GM12878 (cell line): ENCODE measurements at regions not wholly inside any gene's neighbourhood (a gene's known extent, or its start where the extent isn't known, plus 50 kb on each side); places are given as distances from the start of the nearest gene placed in this dataset.

Experiments used
- ATAC-seq: fragments of 200-7000 bp; cut with Tn5 transposase; 3 replicates; pipeline ENCODE4 v1.9.1; 2020; ENCODE audit warnings: mild to moderate bottlenecking, moderate library complexity
- BruUV-seq: library from RNA; stranded (reverse); fragments of 400-500 nt; replicated peaks from 2 replicates; lab custom pipeline; 2021; lab: Mats Ljungman, UMichigan
- CTCF ChIA-PET: fragments of 300-600 bp; sonication (Branson Sonifier 250); formaldehyde crosslinking; extraction: SDS; loops from one replicate; lab custom pipeline; 2021; ENCODE audit warnings: inconsistent platforms; lab: Yijun Ruan, JAX
- POLR2A ChIA-PET: fragments of 350-600 bp; formaldehyde crosslinking; extraction: SDS; loops from one replicate; lab custom pipeline; 2021; ENCODE audit warnings: inconsistent platforms; lab: Charles Lee
- RAD21 ChIA-PET: fragments of 300-600 bp; sonication (Branson Sonifier 250); formaldehyde crosslinking; loops from one replicate; lab custom pipeline; 2023; ENCODE audit warnings: antibody characterized with exemption; ENCODE audit not compliant: unreplicated experiment; lab: Charles Lee
- SMC1A ChIA-PET: fragments of 300-600 bp; sonication (Branson Sonifier 250); formaldehyde crosslinking; loops from one replicate; lab custom pipeline; 2023; ENCODE audit not compliant: unreplicated experiment, uncharacterized antibody; lab: Charles Lee
- DNase-seq: peaks from one replicate; pipeline ENCODE4 v3.0.0-alpha.2; 2011; ENCODE audit warnings: low read depth, low spot score
- FAIRE-seq: peaks from 3 replicates; lab custom pipeline; 2011; peaks lifted over from hg19 to GRCh38; lab: Jason Lieb, UNC
- H2AFZ ChIP-seq: 2 replicates; pipeline ENCODE4 v1.6.0; 2011; ENCODE audit warnings: low read depth, low read length, control low read depth; ENCODE audit not compliant: control insufficient read depth
- H3K27ac ChIP-seq: 2 replicates; pipeline ENCODE4 v1.5.1; 2011; ENCODE audit warnings: control low read depth; ENCODE audit not compliant: control insufficient read depth, insufficient read depth
- H3K27me3 ChIP-seq, 2 experiments: replicated peaks in 1 of 2; 2 replicates each; pipeline versions ENCODE4 v1.6.0 to v1.6.1; 2011; ENCODE audit warnings: low read length in 1 of 2; ENCODE audit not compliant: control insufficient read depth in 2 of 2, insufficient read depth in 2 of 2
- H3K36me3 ChIP-seq, 2 experiments: 2 replicates each; pipeline ENCODE4 v1.5.1; 2011; ENCODE audit warnings: low read length in 1 of 2; ENCODE audit not compliant: control insufficient read depth in 2 of 2, insufficient read depth in 2 of 2
- H3K4me1 ChIP-seq: 2 replicates; pipeline ENCODE4 v1.6.1; 2011; ENCODE audit warnings: mild to moderate bottlenecking, low read length, moderate library complexity, mixed read lengths; ENCODE audit not compliant: control insufficient read depth, insufficient read depth
- H3K4me2 ChIP-seq: 2 replicates; pipeline ENCODE4 v1.6.0; 2011; ENCODE audit warnings: control low read depth; ENCODE audit not compliant: control insufficient read depth, insufficient read depth
- H3K4me3 ChIP-seq: fragments of 200-600 bp; sonication (generic); 2 replicates; pipeline ENCODE4 v1.5.1; 2016
- H3K79me2 ChIP-seq: 2 replicates; pipeline ENCODE4 v1.6.0; 2011; ENCODE audit warnings: low read length; ENCODE audit not compliant: control insufficient read depth, insufficient read depth
- H3K9ac ChIP-seq: 2 replicates; pipeline ENCODE4 v1.8.0; 2011; ENCODE audit warnings: low read length, control low read depth, mixed read lengths; ENCODE audit not compliant: control insufficient read depth, insufficient read depth
- H3K9me3 ChIP-seq: replicated peaks from 3 replicates; pipeline ENCODE4 v1.5.1; 2011; ENCODE audit warnings: mild to moderate bottlenecking, low read length; ENCODE audit not compliant: control insufficient read depth, insufficient read depth
- H4K20me1 ChIP-seq: 2 replicates; pipeline ENCODE4 v1.6.0; 2011; ENCODE audit not compliant: control insufficient read depth, insufficient read depth
- ATF7 ChIP-seq: fragments of 450-650 bp; IDR thresholded peaks from 2 replicates; pipeline ENCODE4 v1.6.1; 2016; ENCODE audit warnings: low read depth, mild to moderate bottlenecking
- CREB1 ChIP-seq: IDR thresholded peaks from 2 replicates; pipeline ENCODE4 v1.6.1; 2012; ENCODE audit warnings: low read depth, mild to moderate bottlenecking, inconsistent platforms
- SIX5 ChIP-seq: IDR thresholded peaks from 2 replicates; pipeline ENCODE4 v1.6.1; 2011; ENCODE audit warnings: mild to moderate bottlenecking, low read depth, low read length, moderate library complexity; ENCODE audit not compliant: severe bottlenecking
- TBL1XR1 ChIP-seq: IDR thresholded peaks from 2 replicates; pipeline ENCODE4 v1.6.1; 2012; ENCODE audit warnings: low read depth, low read length, improper control_type of control experiment
- YBX1 ChIP-seq: fragments of 450-650 bp; IDR thresholded peaks from 2 replicates; pipeline ENCODE4 v1.6.1; 2016; ENCODE audit warnings: antibody characterized with exemption
- ZBED1 ChIP-seq: IDR thresholded peaks from 2 replicates; pipeline ENCODE4 v1.6.1; 2016; ENCODE audit warnings: borderline replicate concordance
- ZZZ3 ChIP-seq: IDR thresholded peaks from 2 replicates; pipeline ENCODE4 v1.6.1; 2011; ENCODE audit warnings: low read depth; ENCODE audit not compliant: control insufficient read depth, insufficient read length
- WGBS: methylation state at CpG from one replicate; pipeline ENCODE4 v1.1.6; 2016; ENCODE audit warnings: low lambda C conversion rate; ENCODE audit not compliant: insufficient replicate concordance, insufficient coverage; ENCODE audit errors: missing lambda C conversion rate; 5-methylcytosine and 5-hydroxymethylcytosine counted together
- in situ Hi-C: fragments of 300-500 bp; cut with MboI; formaldehyde crosslinking; loops from 9 replicates; pipeline ENCODE4 v1.14.3; 2018; ENCODE audit warnings: mixed read lengths
- intact Hi-C: fragments of 100-400 bp; cut with micrococcal nuclease; formaldehyde crosslinking; loops from one replicate; pipeline ENCODE4 v1.14.2; 2022; ENCODE audit not compliant: unreplicated experiment
- TF ChIP-seq, protein P1 (sequence below): fragments of 450-650 bp; formaldehyde crosslinking; IDR thresholded peaks from 2 replicates; pipeline ENCODE4 v1.4.0; 2022; ENCODE audit warnings: mild to moderate bottlenecking, moderate library complexity
- TF ChIP-seq, protein P2 (sequence below): fragments of 450-650 bp; IDR thresholded peaks from 2 replicates; pipeline ENCODE4 v1.6.1; 2018; ENCODE audit warnings: borderline replicate concordance, mild to moderate bottlenecking; ENCODE audit not compliant: partially characterized antibody
- TF ChIP-seq, protein P3 (sequence below): fragments of 450-650 bp; IDR thresholded peaks from 2 replicates; pipeline ENCODE4 v1.6.1; 2017; ENCODE audit warnings: mild to moderate bottlenecking, low read depth, inconsistent platforms; ENCODE audit not compliant: poor library complexity, severe bottlenecking

DNA sequence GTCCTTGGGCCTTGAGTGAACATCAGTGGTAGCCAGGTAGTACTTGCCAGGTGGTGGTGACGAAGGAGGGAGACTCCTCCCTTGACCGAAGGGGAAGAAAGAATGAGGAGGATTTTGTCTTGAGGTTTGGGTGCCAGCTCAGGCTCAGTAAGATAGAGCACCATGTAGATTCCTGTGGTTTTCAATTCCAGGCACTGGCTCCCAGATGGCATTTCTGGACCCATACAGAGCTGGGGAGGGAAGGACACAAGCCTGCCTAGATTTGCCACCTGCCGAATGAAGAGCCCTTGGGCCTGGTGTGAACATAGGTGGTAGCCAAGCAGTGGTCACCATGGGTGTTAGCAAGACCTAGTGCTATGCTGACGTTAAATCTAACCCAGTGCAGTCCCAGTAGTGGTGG is 108.8 kb upstream of the UBE2E3 start:
- Histone ChIP-seq H3K79me2 (no peaks in the 10 kb centered on the region), H3K4me2 (no peak overlapping the region), H2AFZ (no peak overlapping the region)
- TF ChIP-seq CREB1 (no peak), YBX1 (no peak), ZBED1 (no peak)
- TF ChIP-seq, protein P1, sequence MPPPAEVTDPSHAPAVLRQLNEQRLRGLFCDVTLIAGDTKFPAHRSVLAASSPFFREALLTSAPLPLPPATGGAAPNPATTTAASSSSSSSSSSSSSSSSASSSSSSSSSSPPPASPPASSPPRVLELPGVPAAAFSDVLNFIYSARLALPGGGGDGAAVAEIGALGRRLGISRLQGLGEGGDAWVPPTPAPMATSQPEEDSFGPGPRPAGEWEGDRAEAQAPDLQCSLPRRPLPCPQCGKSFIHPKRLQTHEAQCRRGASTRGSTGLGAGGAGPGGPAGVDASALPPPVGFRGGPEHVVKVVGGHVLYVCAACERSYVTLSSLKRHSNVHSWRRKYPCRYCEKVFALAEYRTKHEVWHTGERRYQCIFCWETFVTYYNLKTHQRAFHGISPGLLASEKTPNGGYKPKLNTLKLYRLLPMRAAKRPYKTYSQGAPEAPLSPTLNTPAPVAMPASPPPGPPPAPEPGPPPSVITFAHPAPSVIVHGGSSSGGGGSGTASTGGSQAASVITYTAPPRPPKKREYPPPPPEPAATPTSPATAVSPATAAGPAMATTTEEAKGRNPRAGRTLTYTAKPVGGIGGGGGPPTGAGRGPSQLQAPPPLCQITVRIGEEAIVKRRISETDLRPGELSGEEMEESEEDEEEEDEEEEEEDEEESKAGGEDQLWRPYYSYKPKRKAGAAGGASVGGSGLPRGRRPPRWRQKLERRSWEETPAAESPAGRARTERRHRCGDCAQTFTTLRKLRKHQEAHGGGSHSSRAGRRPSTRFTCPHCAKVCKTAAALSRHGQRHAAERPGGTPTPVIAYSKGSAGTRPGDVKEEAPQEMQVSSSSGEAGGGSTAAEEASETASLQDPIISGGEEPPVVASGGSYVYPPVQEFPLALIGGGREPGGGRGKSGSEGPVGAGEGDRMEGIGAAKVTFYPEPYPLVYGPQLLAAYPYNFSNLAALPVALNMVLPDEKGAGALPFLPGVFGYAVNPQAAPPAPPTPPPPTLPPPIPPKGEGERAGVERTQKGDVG (CRISPR knock-in tag), result no peak
- TF ChIP-seq, all 136 proteins: peak for 0
- H3K36me3 ChIP-seq, result no peaks in the 10 kb centered on the region
- 29% methylated on average over 4 of the region's 4 CpGs for WGBS
- no peak overlapping the region for H3K9ac ChIP-seq
- intact Hi-C loops (no loop called here), in situ Hi-C loops (no loop called here)
- H3K27me3 ChIP-seq, result no peaks in the 10 kb centered on the region
- ChIA-PET SMC1A (no interaction called here), POLR2A (no interaction called here), RAD21 (no interaction called here), CTCF (interaction anchor here (0.6 kb wide), 1 partner anchor 1280 kb away, joined by 3 read pairs; no protein-coding TSS in a partner anchor)
- FAIRE-seq (no peak), ATAC-seq (no peak), DNase-seq (no peak)
- H4K20me1 ChIP-seq, result no peaks in the 10 kb centered on the region
- BruUV-seq, result no TSS peak
- H3K4me1 ChIP-seq, result no peaks in the 10 kb centered on the region
- H3K27ac ChIP-seq, result no peak overlapping the region
- no peak overlapping the region for H3K4me3 ChIP-seq
- H3K9me3 ChIP-seq, result no peaks in the 10 kb centered on the region

DNA sequence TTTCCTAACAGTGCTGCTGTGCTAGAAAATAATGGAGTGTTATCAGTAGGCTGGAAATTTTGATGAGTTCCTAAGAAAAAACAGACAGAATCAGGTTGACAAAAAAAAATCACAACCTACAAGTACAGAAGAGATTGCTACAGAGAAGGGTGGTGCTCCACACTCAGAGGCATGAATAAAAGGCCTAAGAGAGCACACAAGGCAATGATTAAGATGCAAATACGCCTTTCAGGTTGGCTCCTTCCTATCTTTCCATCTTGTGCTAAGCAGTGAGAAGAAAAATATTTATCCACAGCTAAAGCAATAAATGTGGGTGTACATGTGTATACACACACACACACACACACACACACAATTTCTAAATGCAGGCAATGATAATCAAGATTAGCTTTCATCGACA is 130.6 kb upstream of the UBE2E3 start:
- H3K4me1 ChIP-seq, result no peaks in the 10 kb centered on the region
- in situ Hi-C loops, result no loop called here
- ChIA-PET POLR2A (no interaction called here), RAD21 (no interaction called here), SMC1A (no interaction called here), CTCF (no interaction called here)
- WGBS, result 64% methylated on average over 2 of the region's 2 CpGs
- no peak overlapping the region for H3K4me2 ChIP-seq
- no peaks in the 10 kb centered on the region for H4K20me1 ChIP-seq
- no peak overlapping the region for H2AFZ ChIP-seq
- H3K36me3 ChIP-seq, result no peaks in the 10 kb centered on the region
- intact Hi-C loops, result no loop called here
- no peaks in the 10 kb centered on the region for H3K79me2 ChIP-seq
- DNase-seq (no peak), FAIRE-seq (no peak), ATAC-seq (no peak)
- H3K27me3 ChIP-seq, result no peaks in the 10 kb centered on the region
- H3K9me3 ChIP-seq, result no peaks in the 10 kb centered on the region
- BruUV-seq, result no TSS peak
- no peak overlapping the region for H3K4me3 ChIP-seq
- H3K27ac ChIP-seq, result no peak overlapping the region
- H3K9ac ChIP-seq, result no peak overlapping the region
- TF ChIP-seq TBL1XR1 (no peak), ATF7 (no peak), SIX5 (no peak), ZZZ3 (no peak)
- TF ChIP-seq, protein P2, sequence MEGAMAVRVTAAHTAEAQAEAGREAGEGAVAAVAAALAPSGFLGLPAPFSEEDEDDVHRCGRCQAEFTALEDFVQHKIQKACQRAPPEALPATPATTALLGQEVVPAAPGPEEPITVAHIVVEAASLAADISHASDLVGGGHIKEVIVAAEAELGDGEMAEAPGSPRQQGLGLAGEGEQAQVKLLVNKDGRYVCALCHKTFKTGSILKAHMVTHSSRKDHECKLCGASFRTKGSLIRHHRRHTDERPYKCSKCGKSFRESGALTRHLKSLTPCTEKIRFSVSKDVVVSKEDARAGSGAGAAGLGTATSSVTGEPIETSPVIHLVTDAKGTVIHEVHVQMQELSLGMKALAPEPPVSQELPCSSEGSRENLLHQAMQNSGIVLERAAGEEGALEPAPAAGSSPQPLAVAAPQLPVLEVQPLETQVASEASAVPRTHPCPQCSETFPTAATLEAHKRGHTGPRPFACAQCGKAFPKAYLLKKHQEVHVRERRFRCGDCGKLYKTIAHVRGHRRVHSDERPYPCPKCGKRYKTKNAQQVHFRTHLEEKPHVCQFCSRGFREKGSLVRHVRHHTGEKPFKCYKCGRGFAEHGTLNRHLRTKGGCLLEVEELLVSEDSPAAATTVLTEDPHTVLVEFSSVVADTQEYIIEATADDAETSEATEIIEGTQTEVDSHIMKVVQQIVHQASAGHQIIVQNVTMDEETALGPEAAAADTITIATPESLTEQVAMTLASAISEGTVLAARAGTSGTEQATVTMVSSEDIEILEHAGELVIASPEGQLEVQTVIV, result no peak
- TF ChIP-seq, protein P3, sequence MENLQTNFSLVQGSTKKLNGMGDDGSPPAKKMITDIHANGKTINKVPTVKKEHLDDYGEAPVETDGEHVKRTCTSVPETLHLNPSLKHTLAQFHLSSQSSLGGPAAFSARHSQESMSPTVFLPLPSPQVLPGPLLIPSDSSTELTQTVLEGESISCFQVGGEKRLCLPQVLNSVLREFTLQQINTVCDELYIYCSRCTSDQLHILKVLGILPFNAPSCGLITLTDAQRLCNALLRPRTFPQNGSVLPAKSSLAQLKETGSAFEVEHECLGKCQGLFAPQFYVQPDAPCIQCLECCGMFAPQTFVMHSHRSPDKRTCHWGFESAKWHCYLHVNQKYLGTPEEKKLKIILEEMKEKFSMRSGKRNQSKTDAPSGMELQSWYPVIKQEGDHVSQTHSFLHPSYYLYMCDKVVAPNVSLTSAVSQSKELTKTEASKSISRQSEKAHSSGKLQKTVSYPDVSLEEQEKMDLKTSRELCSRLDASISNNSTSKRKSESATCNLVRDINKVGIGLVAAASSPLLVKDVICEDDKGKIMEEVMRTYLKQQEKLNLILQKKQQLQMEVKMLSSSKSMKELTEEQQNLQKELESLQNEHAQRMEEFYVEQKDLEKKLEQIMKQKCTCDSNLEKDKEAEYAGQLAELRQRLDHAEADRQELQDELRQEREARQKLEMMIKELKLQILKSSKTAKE, result no peak
